ENCODE measurements at regions not wholly inside any gene's neighbourhood (a gene's known extent, or its start where the extent isn't known, plus 50 kb on each side); places are given as distances from the start of the nearest gene placed in this dataset.

DNA sequence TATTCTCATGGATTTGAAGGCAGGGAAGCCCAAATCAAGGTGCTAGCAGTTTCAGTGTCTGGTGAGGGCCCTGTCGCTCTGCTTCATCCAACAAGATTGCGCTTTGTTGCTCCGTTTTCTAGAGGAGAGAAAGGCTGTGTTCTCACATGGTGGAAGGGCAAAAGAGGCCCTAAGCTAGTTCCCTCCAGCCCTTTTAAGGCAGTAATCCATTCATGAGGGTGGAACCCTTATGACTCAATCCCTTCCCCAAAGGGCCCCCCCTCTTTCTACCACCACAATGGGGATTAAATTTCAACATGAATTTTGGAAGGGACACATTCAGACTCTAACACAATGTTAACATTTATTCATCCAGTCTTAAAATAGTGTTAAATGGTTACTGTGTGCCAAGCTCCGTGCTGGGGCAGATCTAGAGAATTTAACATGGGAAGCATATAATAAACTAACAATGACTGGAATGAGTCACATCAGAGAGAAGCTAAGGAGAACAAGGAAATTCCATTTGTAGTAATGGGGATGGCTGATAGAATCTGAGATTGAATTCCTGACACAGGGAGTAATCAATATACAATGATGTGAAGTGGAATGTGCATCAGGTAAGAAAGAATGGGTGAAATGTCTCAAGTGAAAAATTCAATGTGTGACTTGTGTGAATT lies 382.8 kb upstream of the ZNF608 start:
- peak; percentile 74 for FAIRE-seq
- no peak for DNase-seq (ENCODE audit: low spot score)

DNA sequence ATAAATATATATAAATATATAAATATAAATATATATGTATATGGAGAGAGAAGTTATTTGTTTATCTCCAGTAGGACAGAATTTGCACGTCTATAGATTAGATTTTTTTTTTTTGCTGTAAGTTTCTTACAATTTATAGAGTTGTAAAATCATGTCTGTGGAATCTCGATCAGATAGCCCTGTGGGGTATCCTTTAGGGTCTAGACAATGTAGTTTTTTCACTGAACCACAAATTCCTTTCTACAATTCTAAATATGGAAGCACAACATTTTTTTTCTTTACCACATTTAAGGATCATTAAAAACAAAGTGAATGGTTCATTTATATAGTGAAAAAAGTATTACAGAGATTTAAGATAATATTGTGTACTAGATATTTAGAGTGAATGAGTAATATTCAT lies 384.2 kb upstream of the ZNF608 start:
- DNase-seq (ENCODE audit: low spot score) (no peak), FAIRE-seq (no peak)

DNA sequence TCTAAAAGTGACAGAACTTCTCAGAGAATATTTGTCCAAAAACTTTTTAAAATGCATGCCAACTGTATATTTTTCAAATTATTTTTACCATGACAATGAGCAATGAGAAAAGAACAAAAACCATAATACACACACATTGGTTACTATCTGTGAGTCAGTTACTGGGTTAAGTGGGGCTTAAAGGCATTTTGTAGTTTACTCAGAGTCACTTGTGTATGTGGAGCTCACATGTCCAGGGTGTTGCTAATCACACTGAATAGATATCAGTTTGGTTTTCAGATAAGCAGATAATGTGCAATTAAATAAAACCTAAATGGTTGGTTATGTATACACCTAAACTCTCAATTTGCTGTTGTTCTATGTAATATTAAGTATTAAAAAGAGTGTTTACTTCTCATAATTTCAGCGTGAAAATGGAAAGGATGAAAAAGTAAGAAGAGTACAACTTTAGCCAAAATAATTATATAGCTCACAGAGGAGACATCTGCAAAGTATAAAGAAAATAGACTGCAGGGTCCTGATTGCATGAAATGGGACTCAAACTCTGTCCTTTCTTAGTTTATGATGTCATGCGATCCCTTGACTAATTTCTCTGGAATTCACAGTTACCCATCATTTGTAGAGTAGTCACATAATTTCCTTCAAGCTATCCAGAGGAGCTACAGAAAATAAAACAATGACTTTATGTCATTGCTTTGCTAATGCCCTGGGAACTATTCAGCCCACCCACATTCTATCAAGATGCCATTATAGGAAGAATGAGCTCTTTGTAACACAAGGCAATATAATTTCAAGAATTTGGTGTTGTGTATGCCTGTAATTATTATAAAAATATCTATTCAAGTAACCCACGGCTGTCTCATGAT lies 388.0 kb upstream of the ZNF608 start:
- FAIRE-seq, result no peak
- DNase-seq (ENCODE audit: low spot score), result peak; percentile 61

DNA sequence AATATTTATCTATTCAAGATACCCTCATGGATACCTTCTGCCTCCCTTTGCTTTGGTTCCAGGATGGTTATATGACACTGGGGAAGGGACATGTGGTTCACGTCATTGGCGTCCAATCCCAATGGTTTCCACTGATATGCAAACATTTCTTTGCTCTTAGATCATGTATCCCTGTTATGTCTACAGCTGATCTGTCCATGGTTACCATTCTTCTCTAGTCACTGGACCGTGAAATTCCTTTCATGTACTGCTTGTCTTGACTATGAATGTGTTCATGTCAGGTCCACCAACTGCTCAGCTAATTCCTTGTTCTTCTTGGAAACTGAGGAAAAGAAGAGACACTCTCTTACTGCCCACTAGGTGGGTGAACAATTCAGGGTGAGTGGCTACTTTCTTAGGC lies 391.1 kb upstream of the ZNF608 start:
- DNase-seq (ENCODE audit: low spot score) (no peak), FAIRE-seq (peak; percentile 56)

DNA sequence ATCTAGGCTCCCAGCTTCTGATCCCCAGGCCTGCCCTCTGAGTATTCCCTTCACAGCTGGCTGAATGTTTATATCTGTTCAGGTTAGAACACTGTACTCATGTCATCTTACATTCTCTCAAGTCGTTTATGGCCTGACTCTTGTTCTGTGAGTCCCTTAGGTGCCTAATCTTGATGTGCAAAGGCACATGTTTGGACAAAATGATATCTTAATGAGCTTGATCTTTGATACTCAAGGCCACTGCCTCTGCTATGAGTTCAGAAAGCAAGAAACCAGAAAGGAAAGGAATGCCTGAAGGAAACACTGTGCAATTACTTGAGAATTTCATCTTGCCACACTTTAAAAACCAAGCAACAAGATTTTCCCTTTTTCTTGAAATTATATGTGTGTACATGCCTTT lies 391.8 kb upstream of the ZNF608 start:
- DNase-seq (ENCODE audit: low spot score) (no peak), FAIRE-seq (no peak)

DNA sequence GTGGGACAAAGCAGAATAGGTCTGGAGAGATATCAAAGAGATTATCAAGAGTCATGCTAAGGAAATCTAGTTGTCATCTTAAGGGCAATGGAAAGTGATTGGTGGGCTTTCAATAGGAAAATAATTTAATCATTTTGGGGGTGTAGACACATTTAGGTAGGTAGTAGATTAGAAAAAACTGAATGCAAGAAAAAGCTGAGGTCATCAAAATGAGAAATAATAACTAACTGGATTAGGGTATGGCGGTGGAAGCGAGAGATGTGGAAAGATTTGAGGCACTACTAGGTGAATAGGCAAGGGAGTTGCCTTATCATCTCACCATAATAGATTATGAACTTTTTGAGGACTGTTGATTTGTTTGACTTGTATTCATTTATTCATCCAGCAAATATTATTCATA lies 393.2 kb upstream of the ZNF608 start:
- no peak for FAIRE-seq
- no peak for DNase-seq (ENCODE audit: low spot score)

DNA sequence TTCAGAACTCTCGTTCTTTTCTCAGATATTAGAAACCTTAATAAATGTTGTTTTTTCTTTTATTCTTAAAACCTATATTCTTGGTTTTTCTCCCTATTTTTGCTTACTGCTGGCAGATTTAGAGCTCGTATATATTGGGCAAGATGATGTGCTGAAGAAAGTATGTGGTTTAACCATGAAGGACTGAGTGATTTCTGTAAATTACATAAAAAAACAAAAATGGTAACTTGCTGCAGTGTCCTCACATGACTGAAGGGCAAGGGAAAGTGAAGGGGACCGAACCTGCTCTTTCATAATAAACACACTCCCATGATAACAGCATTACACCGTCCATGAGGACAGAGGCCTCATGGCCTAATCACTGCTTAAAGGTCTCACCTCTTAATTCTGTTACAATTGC lies 393.8 kb upstream of the ZNF608 start:
- FAIRE-seq, result no peak
- no peak for DNase-seq (ENCODE audit: low spot score)

DNA sequence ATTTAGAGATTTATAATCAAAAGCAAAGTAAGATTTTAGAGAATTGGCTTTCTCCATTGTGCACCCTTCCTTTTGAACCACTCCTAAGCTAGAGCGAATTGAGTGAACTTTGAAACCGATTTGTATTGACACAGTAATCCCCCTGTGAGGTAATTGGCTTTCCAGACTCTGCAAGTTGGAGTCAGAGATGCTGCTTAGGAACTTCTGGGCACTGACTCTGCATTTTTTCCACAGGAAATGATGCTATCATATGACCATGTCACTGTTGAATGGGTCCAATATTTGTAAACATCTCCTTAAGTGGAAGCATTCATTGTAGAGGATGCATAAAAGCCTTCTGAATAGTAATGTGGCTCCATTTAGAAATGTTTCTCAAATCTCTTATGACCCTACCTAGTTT lies 394.4 kb upstream of the ZNF608 start:
- FAIRE-seq (no peak), DNase-seq (ENCODE audit: low spot score) (peak; percentile 25)

DNA sequence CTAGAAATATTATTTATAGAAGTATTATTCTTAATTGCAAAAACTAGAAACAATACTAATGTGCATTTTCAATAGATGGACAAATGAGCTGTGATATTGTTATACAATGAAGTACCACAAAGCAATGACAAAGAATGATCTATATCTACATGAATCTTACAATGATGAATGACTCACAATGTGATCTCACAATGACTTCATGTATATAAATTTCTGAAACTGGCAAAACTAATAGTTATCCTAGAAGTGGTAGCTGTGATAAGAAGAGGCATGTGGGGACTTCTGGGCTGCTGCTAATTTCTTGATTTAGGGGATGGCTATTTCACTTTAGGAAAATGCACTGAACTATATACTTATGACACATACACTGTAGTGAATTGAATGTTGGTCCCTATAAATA lies 396.0 kb upstream of the ZNF608 start:
- DNase-seq (ENCODE audit: low spot score) (no peak), FAIRE-seq (no peak)

DNA sequence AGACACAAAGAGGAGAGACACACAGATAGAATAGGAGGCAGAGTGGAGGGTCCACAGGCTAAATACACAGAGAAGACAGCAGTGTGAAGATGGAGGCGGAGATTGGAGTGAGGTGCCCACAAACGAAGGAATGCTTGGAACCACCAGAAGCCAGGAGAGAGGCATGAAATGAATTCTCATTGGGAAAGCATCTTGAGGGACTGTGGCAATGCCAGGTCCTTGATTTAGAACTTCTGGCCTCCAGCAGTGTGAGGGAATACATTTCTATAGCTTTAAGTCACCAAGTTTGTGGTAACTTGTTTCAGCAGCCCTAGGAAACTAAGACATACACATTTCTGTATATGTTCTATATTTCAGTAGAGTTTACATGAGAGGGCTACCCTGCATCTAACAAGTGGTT lies 396.6 kb upstream of the ZNF608 start:
- DNase-seq (ENCODE audit: low spot score), result no peak

DNA sequence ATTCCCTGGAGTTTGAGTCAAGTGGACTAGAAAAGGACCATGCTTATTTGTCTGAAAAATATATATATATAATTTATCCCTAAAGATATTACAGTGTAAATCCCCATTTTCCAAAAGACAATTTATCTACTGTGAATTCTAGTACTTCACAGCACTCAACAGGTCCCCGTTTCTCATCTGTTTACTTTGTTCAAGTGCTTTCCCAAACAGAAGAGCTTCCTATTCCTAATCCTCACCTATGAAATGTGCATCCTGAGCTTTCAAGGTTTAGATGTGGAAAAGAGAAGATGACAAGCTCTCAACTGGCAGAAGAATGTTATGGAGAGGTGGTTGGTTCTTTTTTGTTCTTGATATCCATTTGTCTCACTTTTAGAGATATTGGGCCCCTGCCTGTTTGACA lies 401.6 kb upstream of the ZNF608 start:
- DNase-seq (ENCODE audit: low spot score), result no peak
- no peak for FAIRE-seq

More for the DNA sequence above, 396.6 kb upstream of the ZNF608 start:
- FAIRE-seq, result no peak

DNA sequence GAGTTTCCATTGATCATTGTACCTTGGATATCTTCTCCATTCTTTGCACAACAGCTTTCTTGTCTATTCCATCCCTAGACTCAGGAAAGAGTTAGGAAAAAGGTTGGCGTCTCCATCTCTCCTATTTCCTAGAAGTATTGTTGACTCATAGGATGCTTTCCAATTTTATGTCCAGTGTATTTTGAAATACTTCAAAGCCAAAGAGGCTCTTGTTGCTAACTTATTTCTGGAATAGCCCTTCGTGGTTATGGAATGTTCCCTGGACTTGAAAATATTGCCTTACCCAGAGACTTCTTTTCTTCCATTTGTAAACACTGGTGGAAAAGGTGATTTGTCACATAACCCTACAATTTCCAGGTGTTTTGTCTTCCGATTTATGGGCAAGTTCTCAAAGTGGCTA lies 402.3 kb upstream of the ZNF608 start:
- FAIRE-seq (no peak), DNase-seq (ENCODE audit: low spot score) (no peak)

DNA sequence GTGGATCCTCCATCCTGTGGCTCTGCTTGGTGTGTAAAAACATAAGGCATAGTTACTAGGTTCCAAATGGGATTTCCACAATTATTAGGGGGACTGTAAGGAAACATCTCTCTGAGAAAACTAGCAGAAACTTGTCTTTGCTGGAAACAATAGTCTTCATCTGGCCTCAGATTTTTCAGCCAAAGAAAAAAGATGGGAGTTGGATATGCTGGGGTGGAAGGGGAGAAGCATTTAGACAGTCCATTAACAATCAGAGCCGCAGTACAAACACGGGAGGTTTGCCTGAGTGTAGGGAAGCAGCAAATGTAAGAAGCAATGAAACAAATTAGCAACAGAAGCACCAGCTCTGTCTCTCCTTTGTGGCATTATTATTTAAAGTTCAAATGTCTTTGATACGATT lies 402.7 kb upstream of the ZNF608 start:
- no peak for FAIRE-seq
- no peak for DNase-seq (ENCODE audit: low spot score)

DNA sequence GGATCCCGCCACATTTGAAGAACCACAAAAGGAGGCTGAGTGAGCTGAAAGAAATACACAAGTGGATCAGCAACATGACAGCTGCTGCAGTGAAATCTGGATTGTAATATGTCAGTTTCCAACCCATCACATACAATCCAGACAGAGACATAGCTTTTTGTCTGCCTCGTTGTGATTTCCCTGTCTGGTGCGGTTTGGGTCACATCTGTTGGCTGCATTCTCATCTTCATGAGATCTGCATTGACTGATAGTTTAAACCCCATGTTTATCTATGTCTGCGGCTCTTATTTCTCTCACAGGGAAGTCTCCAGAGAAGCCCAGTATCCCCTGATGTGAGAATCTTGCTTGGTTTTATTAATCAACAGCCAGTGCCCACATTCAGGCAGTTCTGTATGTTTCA lies 403.1 kb upstream of the ZNF608 start:
- FAIRE-seq, result no peak

DNA sequence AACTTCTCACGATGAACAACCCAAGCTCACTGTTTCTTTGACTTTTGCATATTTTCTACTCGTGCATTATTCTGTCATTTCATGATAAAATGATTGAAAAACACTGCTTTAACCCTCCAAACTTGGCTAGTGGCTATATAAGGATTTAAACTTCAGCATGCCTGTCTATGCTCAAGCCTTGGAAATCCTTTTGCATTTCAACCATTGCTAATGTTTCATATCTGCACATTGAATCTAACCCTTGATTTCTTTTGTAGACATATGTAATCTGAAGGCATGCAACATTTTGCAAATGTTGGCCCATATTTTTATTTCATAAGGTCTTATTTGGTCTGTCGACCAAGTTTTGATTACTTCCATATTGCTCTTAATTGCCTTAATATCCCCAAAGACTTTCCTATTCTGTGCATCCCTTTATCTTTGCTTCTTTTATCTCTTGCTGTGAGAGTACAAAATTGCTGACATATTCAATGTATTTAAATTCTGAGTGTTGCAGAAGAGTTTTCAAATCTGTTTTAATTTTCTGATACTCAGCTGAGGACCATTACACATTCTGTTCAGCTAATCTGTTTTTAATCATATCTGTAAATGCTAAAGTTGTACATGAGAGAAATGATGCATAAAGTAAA lies 403.7 kb upstream of the ZNF608 start:
- no peak for DNase-seq (ENCODE audit: low spot score)
- FAIRE-seq, result no peak

More for the DNA sequence above, 403.1 kb upstream of the ZNF608 start:
- DNase-seq (ENCODE audit: low spot score), result no peak

DNA sequence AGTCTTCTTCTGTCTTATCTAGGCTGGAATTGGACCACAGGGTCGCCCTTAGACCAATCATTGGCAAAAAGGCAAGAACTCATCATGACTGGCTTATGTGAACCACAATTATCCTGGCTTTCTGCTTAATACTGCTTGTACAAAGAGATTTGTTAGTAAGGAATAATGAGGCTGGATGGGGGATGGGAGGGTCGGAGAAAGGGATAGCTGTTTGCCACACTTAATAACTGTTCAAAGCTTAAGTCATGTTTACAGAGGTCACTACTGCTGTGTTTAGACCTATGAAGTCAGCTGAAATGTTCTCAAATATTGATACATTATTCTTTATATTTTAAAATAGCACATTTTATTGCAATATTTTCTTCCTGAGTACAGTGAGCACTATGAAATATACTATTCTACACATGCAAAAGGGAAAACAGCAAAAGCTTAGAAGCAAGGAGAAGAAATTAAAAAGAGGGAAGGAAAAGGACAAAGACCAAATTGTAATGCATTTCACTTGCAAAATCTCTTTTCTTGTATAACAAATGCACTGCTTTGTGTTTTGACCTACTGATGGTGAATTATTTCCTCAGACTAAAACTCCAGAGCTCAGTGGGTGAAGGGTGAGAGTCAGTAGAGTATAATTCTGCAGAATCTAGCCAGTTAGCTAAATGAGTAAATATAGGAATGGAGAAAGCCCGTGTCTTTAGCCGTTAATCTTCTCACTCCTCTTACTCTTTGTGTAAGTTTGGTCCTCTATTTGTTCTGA lies 404.9 kb upstream of the ZNF608 start:
- no peak for DNase-seq (ENCODE audit: low spot score)
- FAIRE-seq, result no peak

DNA sequence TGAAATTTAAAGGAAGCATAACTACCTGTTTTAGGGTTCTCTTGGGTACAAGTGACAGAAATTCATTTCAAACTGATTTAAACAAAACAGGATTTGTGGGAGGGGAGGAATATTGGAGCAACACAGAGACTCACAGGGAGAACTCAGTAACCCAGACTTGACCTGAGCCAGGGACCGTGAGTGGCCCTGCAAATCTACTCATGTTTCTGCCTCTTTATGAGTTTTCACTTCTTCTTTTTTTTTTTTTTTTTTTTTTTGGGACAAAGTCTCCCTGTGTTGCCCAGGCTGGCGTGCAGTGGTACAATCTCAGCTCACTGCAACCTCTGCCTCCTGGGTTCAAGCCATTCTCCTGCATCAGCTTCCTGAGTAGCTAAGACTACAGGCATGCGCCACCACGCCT lies 405.6 kb upstream of the ZNF608 start:
- FAIRE-seq, result no peak
- no peak for DNase-seq (ENCODE audit: low spot score)

DNA sequence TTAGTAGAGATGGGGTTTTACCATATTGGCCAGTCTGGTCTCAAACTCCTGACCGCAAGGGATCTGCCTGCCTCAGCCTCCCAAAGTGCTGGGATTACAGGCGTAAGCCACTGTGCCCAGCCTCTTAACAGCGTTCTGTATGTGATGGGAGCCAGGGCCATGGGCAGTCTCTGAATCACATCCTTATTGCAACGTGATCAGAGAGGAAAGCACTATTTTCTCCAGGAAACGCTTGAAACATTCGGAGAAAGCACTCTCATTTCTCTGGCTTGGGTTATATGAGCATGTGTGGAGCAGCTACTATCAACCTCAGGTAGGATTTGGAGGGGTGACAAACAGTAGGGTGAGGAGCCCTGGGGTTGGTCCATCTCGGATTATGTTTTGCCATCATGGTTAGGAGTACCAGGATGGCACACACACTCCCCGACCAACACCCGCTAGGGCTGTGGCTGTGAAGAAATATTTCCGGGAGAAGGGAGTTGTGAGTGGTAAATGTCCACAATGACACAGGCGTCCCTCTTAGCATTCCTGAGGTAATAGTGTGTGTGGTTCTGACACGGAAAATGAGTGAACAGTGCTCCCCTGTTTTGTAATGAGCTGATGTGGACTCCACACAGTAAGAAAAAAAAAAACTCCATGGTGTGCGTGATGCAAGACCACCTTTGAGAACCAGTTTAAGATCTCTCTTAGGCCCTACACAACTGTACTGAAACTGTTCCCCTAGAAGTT lies 406.2 kb upstream of the ZNF608 start:
- FAIRE-seq (no peak), DNase-seq (ENCODE audit: low spot score) (no peak)

DNA sequence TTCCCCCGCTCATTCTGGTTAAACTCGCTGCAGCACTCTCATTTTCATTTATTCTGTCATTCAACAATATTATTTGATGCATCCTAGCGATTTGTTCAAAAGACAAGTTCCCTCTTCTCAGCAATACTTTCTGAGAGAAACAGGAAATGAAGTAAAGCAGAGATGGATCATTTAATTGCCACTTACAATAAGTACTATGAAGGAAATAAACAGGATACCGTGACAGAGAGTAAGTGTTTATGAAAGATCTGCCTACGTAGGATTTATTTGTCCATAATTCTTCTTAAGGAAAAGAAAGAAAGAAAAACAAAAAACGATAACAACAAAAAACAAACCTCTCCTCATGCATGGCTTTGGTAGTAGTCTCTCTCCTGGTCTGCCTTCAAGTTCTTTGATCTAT lies 406.8 kb upstream of the ZNF608 start:
- DNase-seq (ENCODE audit: low spot score) (no peak), FAIRE-seq (no peak)

DNA sequence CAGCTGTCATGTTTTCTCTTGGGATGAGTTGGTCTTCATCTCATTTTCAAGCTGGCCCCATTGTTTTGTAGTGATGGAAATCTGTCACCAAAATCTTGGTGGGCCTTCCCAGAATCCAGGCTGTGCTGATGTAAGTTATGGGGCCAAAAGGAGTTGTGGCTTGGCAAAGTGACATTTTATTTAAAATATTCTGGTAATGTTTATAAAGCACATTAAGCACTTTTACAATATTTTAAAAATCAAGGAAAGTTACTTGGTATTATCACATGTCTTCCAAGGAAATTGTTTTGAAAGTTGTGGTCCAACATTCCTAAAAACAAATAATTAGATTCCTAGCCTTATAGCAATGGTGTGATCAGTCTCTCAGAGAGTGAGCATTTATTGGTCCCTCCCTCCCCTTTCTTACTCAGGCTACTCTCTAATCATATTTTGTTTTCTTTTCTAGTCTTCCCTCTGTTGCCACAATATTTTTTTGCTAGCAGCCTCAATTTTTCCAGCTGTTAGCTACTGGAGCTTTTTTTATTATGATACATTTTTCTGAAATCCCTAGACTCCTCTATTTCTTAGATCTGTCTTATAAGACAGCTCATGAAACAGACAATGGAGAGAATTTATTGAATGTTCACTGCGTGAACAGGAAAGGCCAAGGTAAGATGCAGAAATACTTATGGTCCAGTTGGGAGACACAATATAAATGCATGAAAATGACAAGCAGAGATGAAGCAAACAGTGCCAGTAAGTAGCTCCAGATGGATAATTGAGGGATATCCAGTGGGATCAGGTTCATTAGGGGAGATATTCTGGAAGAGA lies 408.1 kb upstream of the ZNF608 start:
- DNase-seq (ENCODE audit: low spot score) (no peak), FAIRE-seq (no peak)

Measured in urothelium cell line (cell line).